Left lung (tissue), 4 donors: ENCODE measurements at regions not wholly inside any gene's neighbourhood (a gene's known extent, or its start where the extent isn't known, plus 50 kb on each side); places are given as distances from the start of the nearest gene placed in this dataset.
"Not testable (repeated sequence)": the region's sequence is repeated elsewhere in the genome, so short reads cannot be mapped to it uniquely, and the experiment has no call there.

Experiments used
- ATAC-seq: fragments of 200-7000 bp; cut with Tn5 transposase; one replicate; pipeline ENCODE4 v1.9.1; 2020; ENCODE audit warnings: moderate library complexity
- DNase-seq, 4 donors: peaks; one replicate each; pipeline ENCODE4 v3.0.0-alpha.2; 2013 to 2020
- H3K27ac ChIP-seq, 2 donors: fragments of 200-600 bp; sonication (generic) in 1 of 2; one replicate each; pipeline versions ENCODE4 v1.5.0 to v1.8.0; 2020 to 2021
- H3K27me3 ChIP-seq, 2 donors: fragments of 200-600 bp; sonication (generic) in 1 of 2; one replicate each; pipeline versions ENCODE4 v1.5.0 to v1.8.0; 2020 to 2021
- H3K36me3 ChIP-seq, 2 donors: fragments of 200-600 bp; sonication (generic) in 1 of 2; one replicate each; pipeline versions ENCODE4 v1.5.0 to v1.8.0; 2020 to 2021
- H3K4me1 ChIP-seq, 2 donors: fragments of 200-600 bp; one replicate each; pipeline ENCODE4 v1.8.0; 2021
- H3K4me3 ChIP-seq, 2 donors: fragments of 200-600 bp; sonication (generic) in 1 of 2; one replicate each; pipeline versions ENCODE4 v1.5.0 to v1.8.0; 2020 to 2021; ENCODE audit warnings: mild to moderate bottlenecking in 1 of 2
- H3K9me3 ChIP-seq, 2 donors: fragments of 200-600 bp; sonication (generic) in 1 of 2; one replicate each; pipeline versions ENCODE4 v1.5.0 to v1.8.0; 2020 to 2021
- CTCF ChIP-seq, 2 donors: fragments of 200-600 bp; sonication (generic) in 1 of 2; IDR thresholded peaks; one replicate each; pipeline versions ENCODE4 v1.5.0 to v1.8.0; 2021; ENCODE audit warnings: antibody characterized with exemption in 2 of 2
- intact Hi-C, 2 donors: fragments of 100-400 bp; cut with DNase I; formaldehyde crosslinking; loops; one replicate each; pipeline versions ENCODE4 v1.11.2 to v1.14.2; 2022
- donor health status: DM: no; HTN: yes; CAD: no.
- donor health status: DM: no; HTN: no; CAD: no.

GRCh38 chr2:175414191-175414881 is 232.8 kb upstream of the ATP5MC3 start:
- Histone ChIP-seq H3K27me3 (no peaks in the 10 kb centered on the region), H3K4me3 (no peak overlapping the region), H3K9me3 (no peaks in the 10 kb centered on the region), H3K36me3 (no peaks in the 10 kb centered on the region), H3K27ac (no peak overlapping the region), H3K4me1 (peaks cover 0 to 8% of the 10 kb centered on the region in 2 donors)
- DNase-seq = no peak
- ATAC-seq = no peak
- intact Hi-C loops = no loop called here
- no peak for TF ChIP-seq CTCF (IDR thresholded peaks at IDR 0.05)

DNA sequence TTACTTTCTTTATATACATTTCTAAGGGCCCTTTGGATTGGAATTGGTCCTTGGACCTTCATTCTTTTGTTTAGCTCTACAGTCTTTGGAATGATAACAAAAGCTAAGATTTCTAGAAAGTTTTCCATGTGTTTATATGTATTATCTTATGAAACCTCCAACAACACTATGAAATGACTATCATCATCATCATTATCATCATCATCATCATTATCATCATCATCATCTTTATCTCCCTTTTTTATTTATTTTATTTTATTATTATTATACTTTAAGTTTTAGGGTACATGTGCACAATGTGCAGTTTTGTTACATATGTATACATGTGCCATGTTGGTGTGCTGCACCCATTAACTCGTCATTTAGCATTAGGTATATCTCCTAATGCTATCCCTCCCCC is 229.4 kb upstream of the ATP5MC3 start:
- DNase-seq, H3K27me3 ChIP-seq, H3K9me3 ChIP-seq, H3K4me3 ChIP-seq, ATAC-seq, H3K4me1 ChIP-seq, H3K27ac ChIP-seq, H3K36me3 ChIP-seq, intact Hi-C loops: not testable (repeated sequence)

DNA sequence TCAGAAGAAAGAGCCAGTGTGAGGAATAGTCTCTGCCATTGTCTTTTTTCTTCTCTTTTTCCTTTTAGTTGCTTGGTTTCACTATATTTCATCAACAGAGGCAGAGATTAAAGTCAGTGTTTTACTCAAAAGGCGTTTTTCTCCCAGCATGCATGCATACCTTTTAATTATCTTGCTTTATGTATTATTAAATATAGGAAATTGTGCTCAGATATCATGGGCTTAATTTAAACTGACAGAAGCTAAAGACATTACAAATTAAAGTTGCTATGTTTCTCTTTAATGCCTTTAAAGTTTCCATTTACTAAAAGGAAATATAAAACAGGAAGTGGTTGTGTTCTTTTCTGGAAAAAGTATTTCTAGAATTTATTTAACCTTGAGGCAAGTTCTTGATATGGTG is 223.3 kb upstream of the ATP5MC3 start:
- Histone ChIP-seq H3K27ac (no peak overlapping the region), H3K4me3 (no peak overlapping the region), H3K9me3 (no peaks in the 10 kb centered on the region), H3K4me1 (no peaks in the 10 kb centered on the region), H3K27me3 (no peaks in the 10 kb centered on the region), H3K36me3 (no peaks in the 10 kb centered on the region)
- DNase-seq = no peak
- intact Hi-C loops = no loop called here
- no peak for TF ChIP-seq CTCF (IDR thresholded peaks at IDR 0.05)
- ATAC-seq = no peak

DNA sequence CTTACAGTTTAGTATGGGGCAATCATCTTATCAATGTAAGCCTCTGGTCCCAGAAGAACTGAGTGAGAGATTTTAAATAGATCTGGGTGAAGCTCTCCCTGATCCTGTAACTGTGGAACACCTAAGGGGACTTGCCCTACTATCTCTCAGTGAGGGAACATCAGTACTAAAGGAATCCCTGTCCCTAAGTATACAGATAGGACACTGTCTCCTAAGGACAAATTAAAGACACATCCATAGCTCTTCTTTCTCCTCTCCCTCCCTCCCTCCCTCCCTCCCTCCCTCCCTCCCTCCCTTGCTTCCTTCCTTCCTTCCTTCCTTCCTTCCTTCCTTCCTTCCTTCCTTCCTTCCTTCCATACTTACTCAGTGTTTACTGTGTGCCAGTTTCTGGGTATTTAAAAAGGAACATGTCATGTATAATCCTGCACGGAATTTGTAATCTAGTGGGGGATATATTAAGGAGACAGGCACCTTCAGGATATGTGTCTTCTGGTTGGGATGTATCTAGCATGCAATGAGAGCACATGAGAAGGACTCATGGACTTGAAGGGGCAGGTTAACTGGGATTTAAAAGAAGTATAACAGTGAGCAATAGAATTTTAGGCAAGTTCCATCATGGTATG is 222.2 kb upstream of the ATP5MC3 start:
- no peak overlapping the region for H3K27ac ChIP-seq
- no peaks in the 10 kb centered on the region for H3K36me3 ChIP-seq
- no peaks in the 10 kb centered on the region for H3K27me3 ChIP-seq
- H3K4me3 ChIP-seq = no peak overlapping the region
- no peak for TF ChIP-seq CTCF (IDR thresholded peaks at IDR 0.05)
- intact Hi-C loops = no loop called here
- DNase-seq (no peak), ATAC-seq (no peak)
- H3K9me3 ChIP-seq = no peaks in the 10 kb centered on the region
- H3K4me1 ChIP-seq = no peaks in the 10 kb centered on the region

GRCh38 chr2:175402571-175402970 is 221.1 kb upstream of the ATP5MC3 start:
- Histone ChIP-seq H3K4me3 (no peak overlapping the region), H3K36me3 (no peaks in the 10 kb centered on the region), H3K4me1 (no peaks in the 10 kb centered on the region), H3K27me3 (no peaks in the 10 kb centered on the region), H3K9me3 (no peaks in the 10 kb centered on the region), H3K27ac (no peak overlapping the region)
- ATAC-seq (no peak), DNase-seq (no peak)
- TF ChIP-seq CTCF (IDR thresholded peaks at IDR 0.05) = no peak
- intact Hi-C loops = no loop called here
